Left lung (tissue), 4 donors: ENCODE measurements at regions not wholly inside any gene's neighbourhood (a gene's known extent, or its start where the extent isn't known, plus 50 kb on each side); places are given as distances from the start of the nearest gene placed in this dataset.

ENCODE experiments used
- ATAC-seq: fragments of 200-7000 bp; cut with Tn5 transposase; one replicate; pipeline ENCODE4 v1.9.1; 2020; ENCODE audit warnings: moderate library complexity
- DNase-seq, 4 donors: peaks; one replicate each; pipeline ENCODE4 v3.0.0-alpha.2; 2013 to 2020
- H3K27ac ChIP-seq, 2 donors: fragments of 200-600 bp; sonication (generic) in 1 of 2; one replicate each; pipeline versions ENCODE4 v1.5.0 to v1.8.0; 2020 to 2021
- H3K27me3 ChIP-seq, 2 donors: fragments of 200-600 bp; sonication (generic) in 1 of 2; one replicate each; pipeline versions ENCODE4 v1.5.0 to v1.8.0; 2020 to 2021
- H3K36me3 ChIP-seq, 2 donors: fragments of 200-600 bp; sonication (generic) in 1 of 2; one replicate each; pipeline versions ENCODE4 v1.5.0 to v1.8.0; 2020 to 2021
- H3K4me1 ChIP-seq, 2 donors: fragments of 200-600 bp; one replicate each; pipeline ENCODE4 v1.8.0; 2021
- H3K4me3 ChIP-seq, 2 donors: fragments of 200-600 bp; sonication (generic) in 1 of 2; one replicate each; pipeline versions ENCODE4 v1.5.0 to v1.8.0; 2020 to 2021; ENCODE audit warnings: mild to moderate bottlenecking in 1 of 2
- H3K9me3 ChIP-seq, 2 donors: fragments of 200-600 bp; sonication (generic) in 1 of 2; one replicate each; pipeline versions ENCODE4 v1.5.0 to v1.8.0; 2020 to 2021
- intact Hi-C, 2 donors: fragments of 100-400 bp; cut with DNase I; formaldehyde crosslinking; loops; one replicate each; pipeline versions ENCODE4 v1.11.2 to v1.14.2; 2022
- TF ChIP-seq, protein P1 (sequence below), 2 donors: fragments of 200-600 bp; sonication (generic) in 1 of 2; IDR thresholded peaks; one replicate each; pipeline versions ENCODE4 v1.5.0 to v1.8.0; 2021; ENCODE audit warnings: antibody characterized with exemption in 2 of 2
- donor health status: DM: no; HTN: yes; CAD: no.
- donor health status: DM: no; HTN: no; CAD: no.

DNA sequence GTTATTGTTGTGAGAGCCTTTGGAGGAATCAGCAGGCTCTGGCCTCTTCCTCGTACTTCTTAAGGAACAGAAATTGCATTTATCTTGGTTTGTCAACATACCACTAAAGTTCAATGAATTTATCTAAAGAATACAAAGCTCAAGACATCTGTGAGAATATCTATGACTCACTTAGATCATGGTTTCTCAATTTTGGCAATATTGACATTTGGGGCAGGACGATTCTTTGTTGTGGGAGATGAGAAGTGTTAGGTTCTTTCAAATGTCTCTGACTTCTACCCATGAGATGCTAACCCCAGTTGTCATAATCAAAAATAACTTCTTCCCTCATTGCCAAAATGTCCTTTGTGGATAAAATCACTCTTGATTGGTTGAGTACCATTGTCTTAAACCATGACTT, 1190.3 kb downstream of the GALC start:
- ATAC-seq (no peak), DNase-seq (no peak)
- TF ChIP-seq, protein P1, sequence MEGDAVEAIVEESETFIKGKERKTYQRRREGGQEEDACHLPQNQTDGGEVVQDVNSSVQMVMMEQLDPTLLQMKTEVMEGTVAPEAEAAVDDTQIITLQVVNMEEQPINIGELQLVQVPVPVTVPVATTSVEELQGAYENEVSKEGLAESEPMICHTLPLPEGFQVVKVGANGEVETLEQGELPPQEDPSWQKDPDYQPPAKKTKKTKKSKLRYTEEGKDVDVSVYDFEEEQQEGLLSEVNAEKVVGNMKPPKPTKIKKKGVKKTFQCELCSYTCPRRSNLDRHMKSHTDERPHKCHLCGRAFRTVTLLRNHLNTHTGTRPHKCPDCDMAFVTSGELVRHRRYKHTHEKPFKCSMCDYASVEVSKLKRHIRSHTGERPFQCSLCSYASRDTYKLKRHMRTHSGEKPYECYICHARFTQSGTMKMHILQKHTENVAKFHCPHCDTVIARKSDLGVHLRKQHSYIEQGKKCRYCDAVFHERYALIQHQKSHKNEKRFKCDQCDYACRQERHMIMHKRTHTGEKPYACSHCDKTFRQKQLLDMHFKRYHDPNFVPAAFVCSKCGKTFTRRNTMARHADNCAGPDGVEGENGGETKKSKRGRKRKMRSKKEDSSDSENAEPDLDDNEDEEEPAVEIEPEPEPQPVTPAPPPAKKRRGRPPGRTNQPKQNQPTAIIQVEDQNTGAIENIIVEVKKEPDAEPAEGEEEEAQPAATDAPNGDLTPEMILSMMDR (IDR thresholded peaks at IDR 0.05) = no peak
- Histone ChIP-seq H3K36me3 (no peaks in the 10 kb centered on the region), H3K27me3 (no peaks in the 10 kb centered on the region), H3K4me3 (no peak overlapping the region), H3K9me3 (no peaks in the 10 kb centered on the region), H3K27ac (no peak overlapping the region), H3K4me1 (no peaks in the 10 kb centered on the region)
- intact Hi-C loops = no loop called here

DNA sequence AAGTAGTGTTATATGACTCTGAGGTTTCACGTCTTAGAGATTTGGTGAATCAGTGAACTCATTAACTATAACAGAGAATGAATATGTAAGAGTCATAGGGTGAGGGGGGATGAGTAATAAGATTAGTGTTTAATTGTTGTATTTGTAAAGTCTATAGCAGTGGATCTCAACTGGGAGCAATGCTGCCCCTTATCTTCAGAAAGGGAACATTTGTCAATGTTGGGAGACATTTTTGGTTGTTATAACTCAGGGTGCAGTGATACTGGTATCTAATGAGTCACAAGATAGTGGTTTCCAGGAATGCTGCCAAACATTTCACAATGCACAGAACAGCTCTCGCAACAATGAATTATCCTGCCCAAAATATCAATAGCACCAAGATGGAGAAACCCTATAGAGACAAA, 1193.7 kb downstream of the GALC start:
- TF ChIP-seq, protein P1 (IDR thresholded peaks at IDR 0.05) = no peak
- Histone ChIP-seq H3K27me3 (no peaks in the 10 kb centered on the region), H3K4me1 (no peaks in the 10 kb centered on the region), H3K9me3 (no peaks in the 10 kb centered on the region), H3K36me3 (no peaks in the 10 kb centered on the region), H3K27ac (no peak overlapping the region), H3K4me3 (no peak overlapping the region)
- ATAC-seq = peak; percentile 45
- DNase-seq = peak in 1 of 4 donors; percentile 15
- intact Hi-C loops = no loop called here

DNA sequence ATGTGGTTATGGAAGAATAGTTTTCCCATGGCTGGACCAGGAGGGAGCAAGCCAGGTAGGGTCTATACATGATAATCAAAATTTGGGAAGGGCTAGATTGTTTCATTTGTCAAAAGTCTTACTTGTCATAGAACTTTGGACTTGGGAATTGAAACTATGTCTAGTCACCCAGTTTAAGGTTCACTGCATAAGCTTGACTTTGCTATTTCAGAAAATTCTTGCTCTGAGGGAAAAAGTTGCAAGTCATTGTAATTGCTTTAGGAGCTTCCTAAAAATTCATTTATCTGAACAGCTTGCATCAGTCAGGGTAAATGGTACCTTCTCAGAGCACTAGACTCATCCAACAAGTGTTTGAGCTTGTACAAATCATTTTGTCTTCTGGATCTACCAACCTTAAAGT, 1194.7 kb downstream of the GALC start:
- no peak for DNase-seq
- no peak for ATAC-seq
- no peaks in the 10 kb centered on the region for H3K9me3 ChIP-seq
- no peaks in the 10 kb centered on the region for H3K4me1 ChIP-seq
- intact Hi-C loops = no loop called here
- no peaks in the 10 kb centered on the region for H3K27me3 ChIP-seq
- TF ChIP-seq, protein P1 (IDR thresholded peaks at IDR 0.05) = no peak
- no peak overlapping the region for H3K4me3 ChIP-seq
- H3K27ac ChIP-seq = no peak overlapping the region
- no peaks in the 10 kb centered on the region for H3K36me3 ChIP-seq

DNA sequence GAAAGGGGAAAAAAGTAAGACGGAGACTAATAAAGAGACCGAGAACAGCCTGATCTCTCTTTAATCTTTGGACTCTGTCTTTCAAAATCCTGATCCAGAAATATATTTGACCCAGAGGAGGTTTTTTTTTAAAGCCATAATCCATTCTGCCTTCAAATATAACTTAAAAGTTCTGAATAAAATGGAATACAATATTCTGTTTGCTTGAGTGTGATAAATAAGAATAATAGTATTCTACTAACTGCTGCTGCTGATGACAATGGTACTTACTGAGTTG, 1196.0 kb downstream of the GALC start:
- no peaks in the 10 kb centered on the region for H3K4me1 ChIP-seq
- H3K27ac ChIP-seq = no peak overlapping the region
- ATAC-seq (no peak), DNase-seq (no peak)
- intact Hi-C loops = no loop called here
- TF ChIP-seq, protein P1 (IDR thresholded peaks at IDR 0.05) = no peak
- H3K27me3 ChIP-seq = no peaks in the 10 kb centered on the region
- H3K9me3 ChIP-seq = no peaks in the 10 kb centered on the region
- no peak overlapping the region for H3K4me3 ChIP-seq
- no peaks in the 10 kb centered on the region for H3K36me3 ChIP-seq

DNA sequence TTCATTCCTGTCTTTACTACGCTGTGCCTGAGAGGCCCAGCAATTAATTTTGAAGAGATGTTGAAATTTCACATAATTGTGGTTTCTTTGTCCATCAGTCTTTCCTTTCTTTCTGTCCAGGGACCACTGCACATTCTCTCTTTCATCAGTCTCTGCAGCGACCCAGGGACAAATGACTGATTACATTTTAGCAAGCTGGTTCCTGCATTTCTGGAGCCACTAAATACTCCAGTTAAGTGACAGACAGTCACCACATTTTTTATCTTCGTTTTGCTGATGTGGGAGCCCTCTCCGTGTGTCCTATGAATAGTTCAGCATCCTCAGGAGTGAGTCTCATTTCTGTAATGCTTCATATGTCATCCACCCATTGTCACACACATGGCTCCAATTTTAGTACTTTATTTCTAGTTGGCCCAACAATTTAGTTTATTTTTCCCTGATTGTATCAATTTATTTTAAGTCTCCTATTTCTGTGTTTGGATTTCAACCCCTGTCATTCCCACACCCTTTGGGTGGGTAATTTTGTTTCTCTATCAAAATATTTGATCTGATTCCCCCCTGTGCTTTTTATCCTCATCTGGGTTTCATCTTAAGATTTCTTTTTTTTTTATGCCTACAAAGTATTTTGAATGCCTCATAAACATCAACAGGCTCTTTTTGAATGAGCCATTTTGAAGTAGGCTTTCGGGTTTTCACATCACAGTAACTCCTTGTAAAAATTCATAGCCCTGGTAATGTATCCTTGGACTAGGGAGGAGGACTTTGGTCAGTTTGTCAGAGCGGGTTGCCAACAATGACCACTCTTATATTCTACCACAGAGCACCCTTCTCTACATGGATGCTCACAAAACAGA, 1196.5 kb downstream of the GALC start:
- intact Hi-C loops = no loop called here
- no peak for DNase-seq
- H3K4me1 ChIP-seq = no peaks in the 10 kb centered on the region
- H3K9me3 ChIP-seq = no peaks in the 10 kb centered on the region
- TF ChIP-seq, protein P1 (IDR thresholded peaks at IDR 0.05) = no peak
- H3K27ac ChIP-seq = no peak overlapping the region
- no peak for ATAC-seq
- H3K36me3 ChIP-seq = no peaks in the 10 kb centered on the region
- no peak overlapping the region for H3K4me3 ChIP-seq
- H3K27me3 ChIP-seq = no peaks in the 10 kb centered on the region
